ENCODE measurements at regions not wholly inside any gene's neighbourhood (a gene's known extent, or its start where the extent isn't known, plus 50 kb on each side); places are given as distances from the start of the nearest gene placed in this dataset.

GRCh38 chr1:172895050-172895460, 155.7 kb downstream of the TNFSF18 start:
- DNase-seq, result peak; percentile 22

- no peak for DNase-seq
Observed at GRCh38 chr1:172895761-172896160, 155.0 kb downstream of the TNFSF18 start.

- no peak for DNase-seq
Observed at GRCh38 chr1:172897738-172898137, 153.0 kb downstream of the TNFSF18 start.

DNA sequence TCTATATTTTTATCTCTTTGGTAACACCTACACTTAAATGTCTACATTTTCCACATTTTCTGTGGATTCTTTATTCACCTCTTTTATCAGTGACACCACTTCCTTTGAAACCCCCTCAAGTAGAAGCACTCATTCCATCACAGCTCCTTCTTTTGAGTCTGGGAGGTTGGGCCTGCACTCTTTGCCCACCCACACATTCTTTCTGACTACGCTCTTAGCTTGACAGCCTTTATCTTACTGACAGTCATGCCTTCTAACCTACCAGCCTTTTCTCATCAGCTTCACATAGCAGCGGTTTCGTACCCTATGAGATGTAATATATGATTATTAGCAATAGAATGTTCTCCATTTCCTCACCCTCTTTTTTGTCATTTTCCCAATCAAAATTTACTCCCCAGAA, 151.9 kb downstream of the TNFSF18 start:
- DNase-seq, result no peak

- no peak for DNase-seq
Observed at GRCh38 chr1:172900376-172900997, 150.3 kb downstream of the TNFSF18 start.

DNA sequence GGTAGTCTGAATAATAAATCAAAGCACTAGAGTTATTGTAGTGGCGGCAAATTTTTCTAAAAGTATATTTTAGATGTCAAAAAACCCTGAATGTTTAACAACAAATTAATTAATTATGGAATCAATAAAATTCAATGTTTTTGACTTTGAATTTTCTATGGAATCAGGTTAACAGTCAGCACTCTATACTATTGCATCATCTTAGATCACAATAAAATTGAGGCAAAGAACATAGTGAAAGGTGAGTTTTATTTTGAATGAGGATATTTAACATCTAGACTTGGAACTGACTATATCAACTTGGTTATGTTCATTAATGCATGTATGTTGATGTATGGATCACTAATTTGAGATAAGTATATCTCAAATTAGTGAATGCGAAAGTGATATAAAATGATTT, 148.5 kb downstream of the TNFSF18 start:
- no peak for DNase-seq

DNA sequence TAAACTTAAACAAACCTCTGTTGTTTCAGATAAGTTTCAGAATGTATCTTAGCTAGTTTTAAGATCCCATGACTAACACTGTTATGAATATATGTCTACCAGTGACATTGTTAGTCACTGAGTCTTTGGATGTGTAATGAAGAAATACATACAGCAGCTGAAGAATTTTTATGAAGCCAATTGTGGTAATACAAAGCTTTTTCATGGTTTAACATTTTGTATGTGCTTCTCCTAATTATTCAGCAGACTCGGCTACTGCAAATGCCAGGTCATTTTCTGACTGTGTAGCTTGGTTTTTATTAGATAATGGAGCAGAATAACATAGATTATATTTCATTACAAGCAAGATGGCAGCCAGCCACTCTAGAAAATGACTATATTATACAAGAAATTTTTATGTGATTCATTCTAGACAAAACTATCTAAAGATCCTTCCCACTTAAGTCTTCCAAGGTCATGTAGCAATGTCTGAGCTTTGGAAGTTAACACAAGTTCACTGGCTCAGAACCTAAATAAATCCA, 147.8 kb downstream of the TNFSF18 start:
- no peak for DNase-seq

DNA sequence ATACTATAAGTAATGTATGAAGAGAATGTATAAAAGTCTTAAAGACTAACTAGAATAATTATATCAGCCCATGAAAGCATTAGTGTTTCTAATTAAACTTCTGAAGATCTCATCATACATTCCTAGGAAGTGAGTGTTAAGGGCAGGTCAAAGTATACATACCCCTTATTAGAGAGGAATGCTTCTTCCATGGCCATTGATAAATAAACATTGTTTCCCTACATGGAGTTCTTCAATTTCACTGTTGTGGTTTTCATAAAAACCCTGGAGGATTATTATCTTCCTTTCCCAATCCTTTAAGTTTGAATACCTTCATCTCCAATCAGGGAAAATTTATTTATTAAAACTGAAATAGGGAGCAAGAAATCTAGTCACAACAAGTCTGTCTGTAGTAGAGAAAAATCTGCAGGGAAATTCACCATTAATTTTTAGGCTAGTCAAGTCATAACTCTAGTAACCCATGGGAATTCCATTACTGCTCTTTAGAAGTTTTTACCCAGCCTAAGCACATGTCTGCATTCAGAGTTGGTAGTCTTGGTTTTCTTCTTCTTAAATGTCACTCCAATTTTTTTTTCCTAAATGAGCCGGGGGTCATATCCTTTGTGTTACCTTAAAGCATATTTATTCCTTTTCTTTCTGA, 147.0 kb downstream of the TNFSF18 start:
- DNase-seq, result no peak

- DNase-seq, result no peak
Observed at GRCh38 chr1:172905452-172905851, 145.3 kb downstream of the TNFSF18 start.

DNA sequence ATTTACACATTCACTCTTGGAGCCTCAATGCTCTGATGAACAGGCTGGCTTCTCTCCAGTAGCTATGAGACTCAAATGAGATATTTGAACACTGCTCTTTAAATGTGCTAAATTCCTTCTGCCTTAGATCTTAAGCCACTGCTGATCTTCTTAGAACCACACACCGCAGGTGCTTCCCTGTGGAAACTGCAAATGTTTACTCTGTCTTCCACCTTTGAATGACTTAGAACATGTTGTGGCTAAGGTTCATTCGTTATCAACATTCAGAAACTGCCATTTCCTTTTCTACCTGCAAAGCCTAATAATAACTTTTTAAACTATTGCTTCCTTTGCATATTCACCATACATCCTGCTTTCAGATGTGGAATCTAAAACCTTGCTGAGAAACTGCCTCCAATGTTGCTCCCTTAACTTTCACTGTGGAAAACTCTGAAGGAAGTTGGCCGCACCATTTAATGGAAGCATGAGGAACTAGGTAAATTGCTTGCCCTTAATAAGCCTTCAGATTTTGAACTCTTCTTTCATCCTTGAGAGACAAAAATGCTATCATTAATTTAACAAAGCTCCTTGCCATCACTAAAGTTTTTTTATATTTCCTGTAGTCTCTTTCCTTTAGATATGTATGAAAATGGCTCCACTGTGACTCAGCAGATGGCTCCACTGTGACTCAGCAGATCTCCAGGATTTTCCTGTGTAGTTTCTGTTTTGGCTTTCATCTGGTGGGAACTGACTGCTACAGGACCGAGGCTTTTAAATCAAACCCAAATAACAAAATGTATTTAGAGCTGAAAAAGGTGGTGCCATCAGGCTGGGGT, 143.8 kb downstream of the TNFSF18 start:
- no peak for DNase-seq

DNA sequence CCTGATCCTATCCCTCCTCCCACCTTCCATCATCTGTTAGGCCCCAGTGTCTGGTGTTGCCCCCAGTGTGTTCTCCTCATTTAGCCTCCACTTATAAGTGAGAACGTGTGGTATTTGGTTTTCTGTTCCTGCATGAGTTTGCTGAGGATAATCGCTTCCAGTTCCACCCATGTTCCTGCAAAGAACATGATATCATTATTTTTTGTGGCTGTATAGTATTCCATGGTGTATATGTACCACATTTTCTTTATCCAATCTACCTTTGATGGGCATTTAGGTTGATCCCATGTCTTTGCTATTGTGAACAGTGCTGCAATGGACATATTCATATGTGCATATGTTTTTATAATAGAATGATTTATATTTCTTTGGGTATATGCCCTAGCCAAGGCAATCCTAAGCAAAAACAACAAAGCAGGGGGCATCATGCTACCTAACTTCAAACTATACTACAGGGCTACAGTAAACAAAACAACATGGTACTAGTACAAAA, 142.9 kb downstream of the TNFSF18 start:
- no peak for DNase-seq

DNA sequence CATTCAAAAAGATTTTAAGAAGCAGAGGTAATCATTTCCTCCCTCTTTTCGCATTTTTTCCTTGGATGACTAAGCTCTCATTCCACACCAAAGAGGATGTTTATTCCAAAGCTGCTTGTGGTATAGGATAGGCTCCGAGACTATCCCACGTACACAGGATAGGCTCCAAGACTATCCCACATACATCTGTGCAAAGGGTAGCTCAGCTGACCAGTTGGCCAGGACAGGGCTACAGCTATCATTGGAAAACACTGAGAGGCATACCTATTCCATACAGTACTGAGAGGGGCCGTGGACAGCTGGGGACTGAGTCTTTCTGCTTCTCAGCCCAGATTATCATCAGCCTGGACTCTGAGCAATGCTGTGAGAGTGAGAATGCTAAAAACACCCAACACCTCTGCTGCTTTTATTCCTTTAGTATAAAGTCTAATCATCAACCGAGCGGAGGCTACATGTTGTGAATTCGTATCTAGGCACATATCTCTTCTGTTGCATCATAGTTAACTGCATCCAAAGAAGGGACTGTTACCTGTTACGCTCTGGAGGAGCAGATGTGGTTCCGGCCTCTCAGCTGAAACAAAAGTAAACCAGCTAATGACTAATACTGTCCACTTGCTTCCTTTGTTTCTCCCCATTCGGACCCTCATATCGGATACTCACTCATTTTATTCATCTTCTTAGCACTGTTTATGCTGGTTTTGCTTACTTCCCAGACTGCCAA, 141.0 kb downstream of the TNFSF18 start:
- no peak for DNase-seq

DNA sequence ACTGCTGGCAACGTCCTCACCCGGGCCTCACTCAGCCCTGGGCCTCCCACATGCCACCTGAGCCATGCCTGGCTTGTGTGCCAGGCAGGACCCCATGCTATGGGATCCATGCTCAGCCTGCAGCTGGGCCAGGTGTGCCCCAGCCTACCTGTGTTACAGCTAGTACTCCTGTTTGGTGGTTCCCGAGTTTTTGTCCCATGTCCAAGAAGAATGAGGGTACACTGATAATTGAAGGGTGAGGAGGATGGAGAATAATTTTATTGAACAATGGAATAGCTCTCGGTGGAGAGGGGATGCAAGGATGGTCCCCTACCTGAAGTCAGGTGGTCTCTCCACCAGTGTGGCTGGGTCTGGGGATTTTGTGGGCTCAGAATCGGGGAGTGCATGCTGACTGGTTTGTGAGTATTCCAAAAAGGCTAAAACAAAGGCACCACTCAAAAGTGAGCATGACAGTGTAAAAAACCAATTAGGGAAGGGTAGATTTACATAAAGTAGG, 137.9 kb downstream of the TNFSF18 start:
- DNase-seq, result no peak

GRCh38 chr1:172914501-172915144, 136.1 kb downstream of the TNFSF18 start:
- DNase-seq, result no peak

- DNase-seq, result no peak
Observed at GRCh38 chr1:172915271-172915670, 135.5 kb downstream of the TNFSF18 start.

- no peak for DNase-seq
Observed at GRCh38 chr1:172916116-172916515, 134.6 kb downstream of the TNFSF18 start.

DNA sequence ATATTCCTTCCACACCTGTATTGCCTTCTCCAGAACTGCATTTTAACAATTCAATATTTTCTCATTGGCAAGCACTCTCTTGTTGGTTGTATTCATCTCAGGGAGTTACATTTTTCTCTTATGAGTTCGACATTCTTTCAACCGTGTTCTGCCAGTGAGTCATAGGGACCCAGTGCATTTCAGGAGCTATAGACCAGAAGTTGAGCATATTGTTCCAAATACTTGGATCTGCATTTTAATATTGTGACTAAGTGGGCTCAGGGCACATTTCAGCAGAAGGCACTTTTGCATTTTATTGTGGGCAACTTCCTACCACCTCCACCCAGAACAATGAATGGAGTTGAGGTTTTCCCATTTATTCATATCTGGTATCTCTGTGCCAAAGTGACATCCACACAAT, 132.8 kb downstream of the TNFSF18 start:
- no peak for DNase-seq

- DNase-seq, result no peak
Observed at GRCh38 chr1:172918478-172918877, 132.3 kb downstream of the TNFSF18 start.

DNA sequence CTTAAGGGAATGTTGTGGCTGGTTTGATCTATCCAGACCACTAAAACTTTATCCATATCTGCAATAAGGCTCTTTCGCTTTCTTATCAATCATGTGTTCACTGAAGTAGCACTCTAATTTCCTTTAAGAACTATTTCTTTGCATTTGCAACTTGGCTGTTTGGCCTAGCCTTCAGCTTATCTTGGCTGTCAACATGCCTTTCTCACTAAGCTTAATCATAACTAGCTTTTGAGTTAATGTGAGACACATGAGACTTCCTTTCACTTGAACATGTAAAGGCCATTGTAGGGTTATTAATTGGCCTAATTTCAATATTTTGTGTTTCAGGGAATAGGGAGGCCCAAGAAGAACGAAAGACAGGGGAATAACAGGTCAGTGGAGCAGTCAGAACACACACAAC, 124.7 kb downstream of the TNFSF18 start:
- DNase-seq, result no peak

DNA sequence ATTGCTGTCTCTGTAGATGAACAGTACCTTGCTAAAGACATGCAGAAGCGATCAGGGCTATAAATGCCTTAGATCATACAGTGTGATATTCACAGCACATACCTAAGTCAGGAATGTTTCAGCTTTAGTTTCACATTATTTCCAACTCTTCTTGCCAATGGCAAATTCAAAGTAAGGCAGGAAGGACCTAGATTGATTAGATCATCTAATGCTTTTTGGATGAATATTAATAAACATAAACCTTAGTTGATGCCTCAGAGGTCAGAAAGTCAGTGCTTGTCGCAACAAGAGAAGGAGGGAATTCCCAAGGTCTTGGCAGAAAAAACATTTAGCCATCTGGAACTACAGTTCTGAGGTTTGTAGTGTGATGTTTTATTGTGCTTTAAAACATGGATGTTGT, 122.3 kb downstream of the TNFSF18 start:
- DNase-seq, result no peak

- DNase-seq, result no peak
Observed at GRCh38 chr1:172929006-172929405, 121.7 kb downstream of the TNFSF18 start.

DNA sequence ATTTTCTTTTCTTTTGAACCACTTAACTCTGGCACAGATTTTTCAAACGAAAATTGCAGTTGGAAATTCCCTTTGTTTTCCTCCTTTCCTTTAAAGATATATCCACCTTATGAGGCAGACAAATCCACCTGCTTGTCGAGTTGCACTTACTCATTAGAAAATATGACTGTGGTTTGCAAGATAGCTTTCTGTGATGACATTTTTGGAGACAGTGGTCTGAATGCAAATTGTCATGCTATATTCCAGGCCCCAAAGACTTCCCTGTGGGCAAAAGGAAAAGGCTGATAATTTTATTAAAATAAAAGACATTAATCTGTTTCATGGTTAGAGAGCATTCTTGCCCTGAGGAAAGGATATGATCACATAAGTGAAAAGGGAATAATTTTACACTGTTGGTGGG, 120.6 kb downstream of the TNFSF18 start:
- no peak for DNase-seq

Data from stimulated activated CD4-positive, alpha-beta T cell treated with anti-CD3 and anti-CD28 coated beads, Interleukin-1b, Interleukin-23, amount 100 ng/mL, for 48 hours (primary cell).